ENCODE measurements at regions not wholly inside any gene's neighbourhood (a gene's known extent, or its start where the extent isn't known, plus 50 kb on each side); places are given as distances from the start of the nearest gene placed in this dataset.

GRCh38 chr3:160162440-160162839 lies 62.8 kb upstream of the C3orf80 start:
- intact Hi-C loops (cut with micrococcal nuclease; ENCODE audit: unreplicated experiment): no loop called here
- Mint-ChIP-seq H3K4me3 (ENCODE audit: unreplicated experiment) (no peak overlapping the region), H3K9me3 (ENCODE audit: unreplicated experiment) (no peaks in the 10 kb centered on the region), H3K36me3 (ENCODE audit: insufficient read depth, unreplicated experiment) (no peaks in the 10 kb centered on the region), H3K27me3 (ENCODE audit: insufficient read depth, unreplicated experiment) (no peaks in the 10 kb centered on the region), H3K4me1 (ENCODE audit: low read depth, unreplicated experiment) (peaks cover 7% of the 10 kb centered on the region), H3K27ac (ENCODE audit: unreplicated experiment) (no peak overlapping the region)
- no peak for DNase-seq
- Histone ChIP-seq H3K4me1 (no peaks in the 10 kb centered on the region), H3K36me3 (ENCODE audit: control insufficient read depth, insufficient read depth, low read length) (no peaks in the 10 kb centered on the region), H3K27me3 (replicated peaks; ENCODE audit: control insufficient read depth, insufficient read depth, low read length) (no peaks in the 10 kb centered on the region), H3K9me3 (no peaks in the 10 kb centered on the region), H3K4me3 (ENCODE audit: low read depth, low read length) (no peak overlapping the region)
- POLR2A ChIA-PET: no interaction called here
- no peak for TF ChIP-seq CTCF (IDR thresholded peaks at IDR 0.05; ENCODE audit: insufficient read depth in 1 of 2, low read depth in 1 of 2, low read length in 1 of 2, severe bottlenecking in 1 of 2, unreplicated experiment in 1 of 2)
- no TSS peak for BruUV-seq (replicated peaks)
- CTCF ChIA-PET: interaction anchor here (0.8 to 2.0 kb wide), 6 partner anchors 47 to 178 kb away, joined by 3 to 21 read pairs (median 10); partner anchors contain the start of genes C3orf80 and IL12A

- Mint-ChIP-seq H3K4me1 (ENCODE audit: low read depth, unreplicated experiment) (peaks cover 7% of the 10 kb centered on the region), H3K4me3 (ENCODE audit: unreplicated experiment) (no peak overlapping the region), H3K27ac (ENCODE audit: unreplicated experiment) (no peak overlapping the region), H3K36me3 (ENCODE audit: insufficient read depth, unreplicated experiment) (no peaks in the 10 kb centered on the region), H3K9me3 (ENCODE audit: unreplicated experiment) (no peaks in the 10 kb centered on the region), H3K27me3 (ENCODE audit: insufficient read depth, unreplicated experiment) (no peaks in the 10 kb centered on the region)
- DNase-seq: peak in 1 of 2 experiments; percentile 27
- ChIA-PET CTCF (interaction anchor here (0.6 to 2.0 kb wide), 14 partner anchors 23 to 177 kb away, joined by 3 to 21 read pairs (median 4); partner anchors contain the start of genes C3orf80 and IL12A), POLR2A (no interaction called here)
- no peaks in the 10 kb centered on the region for H3K36me3 ChIP-seq (ENCODE audit: control insufficient read depth, insufficient read depth, low read length)
- H3K9me3 ChIP-seq: no peaks in the 10 kb centered on the region
- no TSS peak for BruUV-seq (replicated peaks)
- peak; percentile 36 to 55 for TF ChIP-seq CTCF (IDR thresholded peaks at IDR 0.05; ENCODE audit: insufficient read depth in 1 of 2, low read depth in 1 of 2, low read length in 1 of 2, severe bottlenecking in 1 of 2, unreplicated experiment in 1 of 2)
- intact Hi-C loops (cut with micrococcal nuclease; ENCODE audit: unreplicated experiment): loop anchor here (1.0 kb wide), 6 partner anchors 48 to 323 kb away; partner anchors contain the start of gene C3orf80
- H3K27me3 ChIP-seq (replicated peaks; ENCODE audit: control insufficient read depth, insufficient read depth, low read length): no peaks in the 10 kb centered on the region
- H3K4me3 ChIP-seq (ENCODE audit: low read depth, low read length): no peak overlapping the region
- peaks cover 7% of the 10 kb centered on the region for H3K4me1 ChIP-seq
Observed at GRCh38 chr3:160163229-160163878, 61.9 kb upstream of the C3orf80 start.

- BruUV-seq (replicated peaks): no TSS peak
- POLR2A ChIA-PET: no interaction called here
Observed at GRCh38 chr3:160168246-160168645, 57.0 kb upstream of the C3orf80 start.

More at GRCh38 chr3:160168246-160168645, 57.0 kb upstream of the C3orf80 start:
- Histone ChIP-seq H3K4me3 (ENCODE audit: low read depth, low read length) (no peak overlapping the region), H3K36me3 (ENCODE audit: control insufficient read depth, insufficient read depth, low read length) (no peaks in the 10 kb centered on the region), H3K4me1 (peaks cover 25% of the 10 kb centered on the region), H3K9me3 (no peaks in the 10 kb centered on the region), H3K27me3 (replicated peaks; ENCODE audit: control insufficient read depth, insufficient read depth, low read length) (no peaks in the 10 kb centered on the region)
- H3K36me3 Mint-ChIP-seq (ENCODE audit: insufficient read depth, unreplicated experiment): no peaks in the 10 kb centered on the region
- H3K27me3 Mint-ChIP-seq (ENCODE audit: insufficient read depth, unreplicated experiment): no peaks in the 10 kb centered on the region
- peaks cover 17% of the 10 kb centered on the region for H3K4me1 Mint-ChIP-seq (ENCODE audit: low read depth, unreplicated experiment)
- CTCF ChIA-PET: no interaction called here
- TF ChIP-seq CTCF (IDR thresholded peaks at IDR 0.05; ENCODE audit: insufficient read depth in 1 of 2, low read depth in 1 of 2, low read length in 1 of 2, severe bottlenecking in 1 of 2, unreplicated experiment in 1 of 2): no peak
- no peak overlapping the region for H3K4me3 Mint-ChIP-seq (ENCODE audit: unreplicated experiment)
- H3K9me3 Mint-ChIP-seq (ENCODE audit: unreplicated experiment): no peaks in the 10 kb centered on the region
- DNase-seq: no peak
- intact Hi-C loops (cut with micrococcal nuclease; ENCODE audit: unreplicated experiment): no loop called here
- H3K27ac Mint-ChIP-seq (ENCODE audit: unreplicated experiment): no peak overlapping the region
